Stimulated activated CD4-positive, alpha-beta T cell treated with anti-CD3 and anti-CD28 coated beads, Interleukin-1b, Interleukin-23, amount 100 ng/mL, for 4 hours (primary cell): ENCODE measurements at regions not wholly inside any gene's neighbourhood (a gene's known extent, or its start where the extent isn't known, plus 50 kb on each side); places are given as distances from the start of the nearest gene placed in this dataset.

ENCODE experiments used
- DNase-seq, 2 donors: peaks; one replicate each; pipeline ENCODE4 v3.0.0-alpha.2; 2020; ENCODE audit warnings: low read depth in 2 of 2

DNA sequence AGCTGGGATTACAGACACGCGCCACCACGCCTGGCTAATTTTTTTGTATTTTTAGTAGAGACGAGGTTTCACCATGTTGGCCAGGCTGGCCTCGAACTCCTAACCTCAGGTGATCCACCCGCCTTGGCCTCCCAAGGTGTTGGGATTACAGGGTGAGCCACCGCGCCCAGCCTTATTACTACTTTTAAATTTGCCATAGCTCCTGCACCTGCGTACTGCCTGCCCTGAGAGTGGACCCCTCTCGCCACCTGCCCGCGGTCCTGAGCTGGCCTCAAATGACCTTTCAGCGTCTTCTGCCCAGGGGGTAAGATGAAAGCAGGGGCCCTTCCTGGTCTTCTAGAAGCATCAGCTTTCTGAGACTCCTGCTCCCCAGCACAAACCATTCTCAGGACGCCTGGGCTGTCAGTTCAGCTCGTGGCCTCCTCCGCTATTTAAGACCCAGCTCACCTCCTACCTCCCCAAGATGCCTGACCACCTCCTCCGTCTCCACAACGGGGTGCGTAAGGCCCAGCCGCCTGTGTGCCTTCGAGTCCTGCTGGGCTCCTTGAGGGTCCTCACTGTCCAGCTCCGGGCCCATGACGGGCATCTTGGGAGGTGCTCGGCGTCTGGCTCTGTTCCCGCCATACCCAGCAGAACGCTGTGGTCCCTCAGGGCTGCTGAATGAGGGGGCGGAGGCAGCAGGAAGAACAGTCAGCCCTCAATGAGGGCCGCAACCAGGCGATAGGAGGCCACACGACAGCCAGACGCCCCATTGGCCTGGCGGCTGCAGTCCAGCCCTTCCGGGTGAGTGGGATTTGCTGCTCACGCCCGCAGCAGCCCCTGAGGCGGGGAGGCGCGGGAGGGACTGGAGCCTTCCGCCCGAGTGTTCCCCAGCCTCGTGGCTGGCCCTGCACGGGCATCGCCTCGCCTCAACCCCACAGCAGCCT, 266.6 kb downstream of the TFCP2L1 start:
- DNase-seq: no peak

DNA sequence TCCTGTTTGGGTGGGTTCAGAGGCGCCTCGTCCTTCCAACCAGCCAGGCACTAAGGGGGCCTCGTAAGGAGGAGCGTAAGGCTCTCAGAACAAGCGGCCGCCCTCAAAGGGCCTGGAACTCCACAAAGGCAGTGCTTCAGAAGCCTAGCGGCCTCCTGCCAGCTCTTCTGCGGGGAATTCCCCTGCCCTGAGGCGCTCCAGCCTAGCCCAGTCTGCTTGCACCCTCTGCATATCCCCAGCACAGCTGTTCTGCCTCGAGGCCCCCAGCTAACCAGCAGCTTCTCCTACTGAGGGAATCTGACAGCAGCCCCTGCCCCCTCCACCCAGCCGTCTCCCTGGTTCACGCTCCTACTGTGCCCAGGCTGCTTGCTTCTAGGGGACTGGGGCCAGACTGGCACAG, 265.9 kb downstream of the TFCP2L1 start:
- no peak for DNase-seq

DNA sequence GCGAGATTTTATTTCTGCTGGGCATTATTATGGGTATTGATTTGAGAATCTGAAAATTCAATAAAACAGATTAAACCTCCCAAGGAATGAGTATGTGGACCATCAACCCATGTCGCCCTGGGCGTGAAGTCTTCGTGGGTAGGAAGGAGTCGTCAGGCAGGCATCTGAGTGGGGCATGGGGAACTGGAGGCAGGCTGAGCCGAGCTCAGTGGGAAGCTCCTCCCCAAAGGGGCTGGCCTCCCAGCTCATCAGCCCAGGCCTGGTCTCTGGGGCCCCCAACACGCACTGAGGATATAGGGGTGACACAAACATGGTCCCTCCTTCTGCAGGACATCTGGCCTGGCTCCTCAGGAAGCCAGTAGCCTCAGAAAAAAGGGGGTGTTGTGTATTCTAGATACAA, 265.2 kb downstream of the TFCP2L1 start:
- no peak for DNase-seq

DNA sequence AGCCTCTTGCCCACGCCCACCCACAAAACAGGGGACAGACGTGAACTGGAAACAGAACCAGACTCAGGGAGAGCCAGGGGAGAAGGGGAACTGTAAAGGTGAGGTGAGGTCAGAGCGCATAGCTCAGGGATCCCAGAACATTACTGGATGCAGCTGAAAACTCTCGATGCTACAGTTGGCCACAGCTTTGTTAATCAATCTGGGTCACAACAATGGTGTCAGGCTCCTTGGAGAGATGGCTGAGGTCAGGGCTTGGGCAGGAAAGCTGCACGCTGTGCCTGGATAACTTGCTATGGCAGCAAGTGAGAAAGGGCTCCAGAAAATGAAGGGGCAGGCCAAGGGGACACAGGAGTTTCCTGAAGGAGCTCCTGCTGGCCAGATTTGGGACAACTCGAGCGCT, 263.3 kb downstream of the TFCP2L1 start:
- DNase-seq: no peak

DNA sequence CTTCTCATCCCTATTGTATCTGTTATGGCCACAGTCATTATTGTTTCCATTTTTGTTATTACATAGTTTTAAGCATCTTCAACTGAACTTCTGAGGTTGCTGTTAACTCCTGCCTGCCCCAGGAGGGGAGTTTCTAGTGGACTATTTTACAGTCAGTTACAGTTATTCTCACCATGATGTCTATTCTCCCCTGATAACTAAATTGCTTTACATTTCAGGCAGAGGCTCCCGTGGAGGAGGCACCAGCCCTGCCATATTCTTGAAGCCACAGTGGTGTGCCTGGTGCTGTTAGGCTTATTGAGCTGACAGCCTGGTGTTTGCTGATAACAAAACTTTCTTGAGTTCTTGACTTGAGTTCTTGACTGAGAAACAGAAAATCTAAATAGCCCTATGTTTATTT, 256.4 kb downstream of the TFCP2L1 start:
- no peak for DNase-seq

DNA sequence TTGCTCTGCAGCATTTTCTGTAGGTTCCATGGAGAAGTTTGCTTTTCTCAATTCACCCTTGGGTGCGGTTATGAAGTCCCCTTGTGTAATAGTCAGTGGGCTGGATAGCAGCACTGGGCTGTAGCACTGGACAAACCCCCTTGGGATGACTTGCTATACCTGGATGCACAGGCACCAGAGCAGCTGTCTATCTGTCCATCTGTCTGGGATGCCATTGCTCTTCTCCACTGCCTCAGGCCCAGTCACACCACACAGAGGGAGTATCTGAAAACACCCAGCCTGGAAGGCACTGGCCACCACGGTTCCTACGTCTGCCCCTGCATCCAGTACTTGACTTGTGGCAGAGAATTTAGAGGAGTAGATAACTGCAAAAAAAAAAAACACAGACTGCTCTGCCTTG, 254.5 kb downstream of the TFCP2L1 start:
- DNase-seq: no peak

DNA sequence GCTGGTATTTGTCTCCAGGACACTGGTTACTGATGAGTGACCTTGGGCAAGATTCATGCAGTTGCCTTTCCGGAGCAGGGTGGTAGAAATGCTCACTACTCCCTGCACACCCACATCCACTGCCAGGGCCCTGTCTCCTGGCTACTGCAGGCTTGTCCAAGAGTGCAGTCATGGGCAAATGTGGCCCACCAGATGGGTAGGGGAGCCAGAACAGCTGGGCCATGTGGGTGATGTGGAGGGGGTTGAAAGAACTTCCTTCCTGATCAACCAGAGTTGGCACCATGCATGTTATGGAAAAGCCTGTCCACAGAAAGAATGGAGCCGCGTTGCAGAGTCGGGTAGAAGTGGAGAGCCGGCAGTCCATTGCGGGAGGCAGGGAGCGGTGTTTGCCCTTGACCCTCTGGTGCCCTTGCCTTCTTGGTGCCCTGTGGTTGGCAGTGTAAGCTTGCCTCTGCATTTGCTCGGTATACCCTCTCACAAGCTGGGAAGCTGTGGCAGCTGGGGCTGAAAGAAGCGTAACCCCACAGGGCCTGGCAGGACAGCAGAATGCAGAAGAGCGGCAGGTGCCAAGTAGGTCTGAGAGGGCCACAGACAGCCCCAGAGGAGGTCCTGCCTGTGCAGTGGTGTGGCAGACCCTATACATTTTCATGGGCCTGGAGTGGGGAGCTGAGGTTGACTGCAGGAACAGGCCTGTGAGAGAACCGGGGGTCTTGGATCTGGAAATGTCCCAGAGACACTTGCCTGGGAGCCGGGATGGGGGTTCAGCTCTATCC, 253.2 kb downstream of the TFCP2L1 start:
- DNase-seq: no peak

DNA sequence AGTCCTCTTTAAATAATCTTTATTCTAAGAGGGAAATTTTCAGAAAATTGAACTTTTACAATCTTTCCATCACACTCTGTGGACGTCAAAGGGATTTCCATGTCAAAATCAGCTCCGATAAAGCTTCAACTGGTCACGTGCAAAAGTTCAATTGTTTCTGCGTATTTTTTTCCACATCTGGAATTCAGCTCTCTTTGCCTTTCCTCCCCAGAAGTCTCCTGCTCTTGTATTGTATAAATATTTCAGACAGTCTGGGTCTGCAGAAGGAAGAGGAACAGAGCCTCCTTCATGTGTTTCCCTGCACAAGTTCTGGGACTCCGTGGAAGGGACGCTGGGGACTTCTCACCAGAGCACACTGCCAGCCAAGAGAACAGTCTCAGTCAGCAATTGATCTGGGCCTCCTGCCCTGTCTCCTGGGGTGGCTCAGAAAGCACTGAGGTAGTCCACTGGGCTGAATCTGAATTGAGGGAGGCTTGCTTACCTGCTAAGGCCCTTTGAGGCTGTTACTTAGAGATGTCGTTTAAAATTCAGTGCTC, 251.5 kb downstream of the TFCP2L1 start:
- no peak for DNase-seq

DNA sequence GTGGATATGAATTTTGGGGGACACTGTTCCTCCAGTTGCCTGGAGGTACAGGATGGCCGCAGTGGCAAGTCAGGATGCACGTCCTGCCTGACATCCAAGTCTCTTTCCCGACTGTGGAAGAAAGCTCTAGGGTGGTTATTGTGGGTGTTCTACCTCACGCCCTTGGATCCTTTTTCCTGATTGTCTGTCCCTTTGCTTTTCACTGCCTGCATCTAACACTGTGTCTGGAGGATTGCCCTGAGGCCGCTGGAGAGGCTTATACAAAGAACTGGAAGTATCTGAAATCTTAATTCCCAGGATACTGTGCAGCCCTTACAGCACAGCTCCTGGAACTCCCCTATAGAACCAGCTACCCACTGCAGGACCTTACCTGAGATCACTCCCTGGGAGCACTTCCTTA, 250.5 kb downstream of the TFCP2L1 start:
- no peak for DNase-seq

DNA sequence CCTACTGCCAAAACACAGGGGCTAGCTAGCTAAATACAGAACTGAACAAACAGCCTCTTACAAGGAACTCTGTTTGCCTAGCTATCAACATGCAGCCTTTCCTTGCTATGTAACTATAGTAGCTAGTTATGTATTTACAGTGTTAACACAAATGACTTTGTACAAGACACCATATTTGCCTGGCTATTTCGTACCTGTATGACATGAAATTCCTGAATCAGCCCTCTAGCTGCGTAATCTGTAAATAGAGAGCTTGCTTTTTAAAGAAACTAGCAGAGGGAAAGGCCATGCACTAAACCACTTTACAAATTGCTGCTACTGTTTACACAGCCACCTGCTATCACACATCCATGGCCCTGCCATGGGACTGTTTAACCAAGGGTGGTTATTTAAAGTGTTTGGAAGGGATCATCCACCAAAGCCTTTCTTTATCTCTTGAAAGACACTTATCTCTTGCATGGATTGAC, 248.7 kb downstream of the TFCP2L1 start:
- no peak for DNase-seq

DNA sequence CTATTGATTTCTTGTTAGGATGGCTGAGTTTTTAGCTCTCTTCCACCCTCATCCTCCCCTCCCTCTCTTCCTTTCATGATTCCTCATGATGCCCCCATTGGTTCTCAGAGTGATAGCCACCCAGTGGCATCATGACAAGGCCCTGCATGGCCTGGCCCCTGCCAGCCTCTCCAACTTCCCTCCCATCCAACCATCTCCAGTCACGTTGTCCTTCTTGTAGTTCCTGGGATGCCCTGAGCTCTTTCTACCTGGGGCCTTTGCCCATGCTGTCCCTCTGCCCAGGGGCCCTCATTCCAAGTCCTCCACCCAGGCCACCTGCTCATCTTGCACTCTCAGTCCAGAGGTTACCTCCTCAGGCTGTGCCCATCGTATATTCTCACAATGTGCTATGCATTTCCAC, 247.5 kb downstream of the TFCP2L1 start:
- DNase-seq: no peak

DNA sequence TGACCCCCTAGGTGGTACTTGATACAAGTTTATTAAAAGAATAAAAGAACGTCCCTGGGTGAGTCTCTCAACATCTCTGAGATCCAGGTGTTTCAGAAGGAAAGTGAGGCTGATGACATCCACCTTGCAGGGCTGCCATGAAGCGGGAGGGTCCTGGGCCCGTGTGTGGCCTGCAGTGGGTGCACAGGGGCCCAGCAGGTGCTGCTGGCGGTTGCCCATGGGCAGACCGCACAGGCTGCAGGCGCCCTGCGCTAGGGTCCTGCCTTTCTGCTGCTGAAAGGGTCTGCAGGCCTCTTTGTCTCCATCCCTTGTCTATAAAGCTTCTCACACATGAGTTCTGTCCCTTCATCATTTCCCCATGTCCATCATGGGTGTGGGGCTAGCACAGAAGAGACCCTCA, 247.0 kb downstream of the TFCP2L1 start:
- no peak for DNase-seq

DNA sequence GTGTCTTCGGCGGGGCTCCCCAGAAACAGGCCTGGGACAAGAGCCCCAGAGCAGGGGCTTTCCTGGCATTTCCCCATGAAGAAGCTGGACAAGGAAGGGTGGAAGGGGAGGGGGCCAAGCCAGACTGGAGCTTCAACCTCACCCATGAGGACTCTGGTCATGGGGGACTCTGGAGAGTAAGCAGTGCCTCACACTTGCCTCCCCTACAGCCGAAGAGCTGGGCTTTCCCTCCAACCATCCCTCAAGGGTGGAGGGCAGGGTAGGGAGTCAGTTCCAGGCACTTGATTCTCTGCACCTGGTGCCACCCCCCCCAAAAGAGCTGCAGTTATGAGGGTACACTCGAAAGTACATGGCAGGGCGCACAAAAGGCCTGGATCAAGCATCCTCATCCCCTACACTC, 246.6 kb downstream of the TFCP2L1 start:
- no peak for DNase-seq

DNA sequence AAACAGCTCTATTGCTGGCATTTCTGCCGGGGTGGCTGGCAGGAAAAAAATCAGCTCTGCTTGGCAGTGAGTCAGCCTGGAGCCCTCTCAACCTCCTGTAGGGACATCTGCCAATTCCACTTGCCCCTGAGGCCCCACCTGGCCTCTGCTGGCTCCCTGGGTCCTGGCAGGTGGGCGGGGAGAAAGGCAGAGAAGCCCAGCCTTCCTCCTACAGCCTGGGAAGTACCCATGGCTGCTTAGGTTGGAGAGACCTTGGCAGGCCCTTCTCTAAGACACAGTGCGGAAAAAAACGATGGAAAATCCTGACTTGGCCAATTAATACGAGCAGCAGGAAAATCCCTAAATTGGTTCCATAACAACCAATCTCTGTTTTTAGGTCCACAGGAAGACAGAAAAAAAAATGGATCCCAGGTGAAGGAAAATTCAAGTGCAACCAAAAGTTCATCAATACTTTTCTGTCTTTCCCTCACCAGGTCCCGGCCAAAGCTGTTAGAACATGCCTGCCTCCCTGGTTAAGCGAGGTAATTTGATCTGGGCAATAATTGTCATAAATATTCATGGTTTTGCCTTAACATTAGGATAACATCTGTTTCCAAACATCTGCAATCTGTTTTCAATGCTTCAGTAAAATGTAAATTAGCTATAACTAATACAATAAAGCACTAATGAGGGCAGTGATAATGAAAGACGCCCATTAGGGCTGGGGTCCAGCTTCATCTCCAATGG, 245.9 kb downstream of the TFCP2L1 start:
- no peak for DNase-seq

DNA sequence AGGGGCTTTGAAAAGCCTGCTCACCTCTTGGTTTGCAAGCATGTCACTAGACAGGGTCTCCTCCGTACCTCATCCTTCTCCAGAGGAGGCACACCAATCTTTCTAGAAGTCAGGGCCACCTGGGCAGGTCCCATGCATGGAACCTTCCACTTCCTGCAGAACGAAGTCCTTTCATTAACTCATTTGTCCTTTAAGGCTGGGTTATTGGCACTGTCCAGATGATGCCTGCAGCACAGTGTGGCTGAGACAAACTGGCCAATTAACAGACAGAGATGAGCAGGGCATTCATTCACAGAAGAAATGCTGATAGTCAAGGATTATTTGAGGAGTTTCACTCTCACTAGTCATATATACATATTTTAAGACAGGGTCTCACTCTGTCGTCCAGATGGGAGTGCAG, 245.3 kb downstream of the TFCP2L1 start:
- DNase-seq: no peak

DNA sequence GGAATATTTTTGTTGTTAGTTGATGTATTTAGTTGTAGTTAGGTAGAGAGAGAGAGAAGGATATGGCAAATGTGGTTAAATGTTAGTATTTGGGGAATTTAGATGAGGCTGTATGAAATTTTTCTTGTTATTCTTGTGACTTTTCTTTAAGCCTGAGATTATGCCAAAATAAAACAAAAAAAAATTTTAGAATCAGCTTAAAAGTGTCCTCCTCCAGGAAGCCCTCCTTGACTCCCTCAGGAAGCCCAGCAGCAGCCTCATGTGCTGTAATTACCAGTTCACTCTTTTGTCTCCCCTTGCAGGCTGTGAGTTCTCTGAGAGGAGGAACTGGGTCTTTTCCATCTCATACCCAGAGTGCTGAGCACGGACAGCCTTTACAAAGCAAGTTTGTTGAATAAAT, 243.5 kb downstream of the TFCP2L1 start:
- no peak for DNase-seq

DNA sequence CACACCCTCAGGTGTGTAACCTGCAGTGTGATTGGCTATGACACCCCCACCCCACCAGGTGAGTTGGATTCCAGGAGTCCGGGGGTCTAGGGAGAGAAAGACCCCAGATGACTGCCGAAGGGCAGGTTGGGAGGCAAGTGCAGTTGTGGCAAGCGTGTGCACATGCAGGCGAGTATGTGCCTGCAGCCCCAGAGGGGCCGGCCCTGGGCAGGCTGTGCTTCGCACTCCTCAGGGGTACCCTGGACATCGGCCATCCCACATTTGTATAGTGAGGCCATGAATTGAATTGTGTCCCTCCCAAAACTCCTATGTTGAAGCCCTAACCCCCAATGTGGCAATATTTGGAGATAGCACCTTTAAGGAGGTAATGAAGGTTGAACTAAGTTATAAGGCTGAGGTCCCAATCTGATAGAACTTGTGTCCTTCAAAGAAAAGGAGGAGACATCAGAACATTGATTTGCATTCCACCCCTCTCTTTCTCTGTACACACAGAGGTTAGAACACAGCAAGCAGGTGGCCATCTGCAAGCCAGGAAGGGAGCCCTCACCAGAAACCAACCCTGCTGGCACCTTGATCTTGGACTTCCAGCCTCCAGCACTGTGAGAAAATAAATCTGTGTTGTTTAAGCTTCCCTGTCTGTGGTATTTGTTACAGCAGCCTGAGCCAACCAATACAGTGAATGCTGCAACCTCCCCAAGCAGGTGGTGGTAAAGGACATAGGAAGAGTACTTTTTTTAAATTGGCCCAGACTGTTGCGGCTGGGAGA, 241.8 kb downstream of the TFCP2L1 start:
- no peak for DNase-seq

DNA sequence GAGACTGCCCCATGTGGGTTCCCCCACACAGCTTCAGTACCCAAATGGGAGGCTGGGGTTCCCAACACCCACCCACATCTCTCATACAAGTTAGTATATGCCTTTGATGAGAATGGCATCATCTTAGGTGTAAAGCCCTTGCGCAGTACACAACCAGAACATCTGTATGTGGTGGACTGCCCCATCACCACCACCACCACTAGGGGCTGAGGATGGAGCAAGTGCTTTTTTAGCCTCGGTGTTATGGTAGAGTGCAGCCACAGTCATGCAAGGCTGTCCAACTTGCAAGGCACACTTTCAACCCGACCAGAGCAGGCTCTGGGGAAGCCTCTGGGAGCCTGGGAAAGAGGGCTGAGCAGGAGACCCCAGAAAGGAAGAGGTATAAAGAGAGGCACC, 241.2 kb downstream of the TFCP2L1 start:
- DNase-seq: no peak

DNA sequence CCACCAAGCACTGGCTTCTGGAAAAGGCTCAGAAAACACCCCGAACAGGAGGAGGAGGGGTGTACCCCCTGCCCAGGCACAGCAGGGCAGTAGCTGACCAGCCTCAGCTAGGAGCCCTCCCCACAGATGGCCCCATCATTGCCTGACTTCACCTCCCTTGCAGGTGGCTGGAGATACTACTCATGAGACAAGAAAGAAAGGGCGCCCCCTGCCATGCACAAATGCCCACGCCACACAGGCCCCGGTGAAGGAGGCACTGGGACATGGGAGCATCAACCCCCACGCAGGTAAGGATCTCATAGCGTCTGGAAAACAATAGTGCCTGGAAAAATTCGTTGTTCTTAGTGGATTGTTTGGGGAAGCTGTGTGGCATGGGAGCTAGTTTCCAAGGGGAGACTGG, 240.6 kb downstream of the TFCP2L1 start:
- no peak for DNase-seq

DNA sequence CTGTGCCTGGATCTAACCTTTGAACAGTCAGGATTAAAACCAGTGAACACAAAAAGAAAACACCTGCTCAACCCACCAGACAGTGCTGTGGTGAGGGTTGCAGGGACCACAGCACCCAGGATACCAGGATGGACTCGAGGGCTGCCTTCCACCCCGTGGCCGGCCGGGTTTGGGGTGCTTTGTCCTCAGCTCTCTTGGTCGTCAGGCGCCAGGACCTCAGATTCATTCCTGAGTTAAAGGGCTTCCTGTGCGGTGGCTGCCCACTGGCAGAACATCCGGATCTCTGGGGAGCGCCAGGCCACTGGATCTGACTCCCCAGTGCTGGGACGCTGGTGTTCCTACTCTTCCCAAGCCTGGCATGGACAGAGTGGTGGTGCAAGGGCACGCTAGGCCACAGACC, 239.8 kb downstream of the TFCP2L1 start:
- no peak for DNase-seq

DNA sequence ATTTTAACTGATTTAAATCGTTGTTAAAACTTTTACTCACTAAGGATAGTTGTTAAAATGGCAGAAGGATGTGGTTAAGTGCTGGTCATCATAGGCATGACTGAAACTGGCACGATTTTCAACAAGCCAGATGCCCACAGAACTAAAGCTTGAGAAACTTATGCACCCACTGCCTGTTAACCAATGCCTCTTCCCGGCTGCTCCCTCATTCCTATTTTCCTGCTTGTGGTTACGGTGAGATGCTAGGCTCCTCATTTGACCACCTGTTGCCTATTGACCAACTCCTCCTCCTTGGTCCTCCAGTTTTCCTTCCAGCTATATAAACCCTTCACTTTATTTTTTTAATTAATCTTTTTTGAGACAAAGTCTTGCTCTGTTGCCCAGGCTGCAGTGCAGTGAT, 238.7 kb downstream of the TFCP2L1 start:
- no peak for DNase-seq
